ENCODE measurements at regions not wholly inside any gene's neighbourhood (a gene's known extent, or its start where the extent isn't known, plus 50 kb on each side); places are given as distances from the start of the nearest gene placed in this dataset.

DNA sequence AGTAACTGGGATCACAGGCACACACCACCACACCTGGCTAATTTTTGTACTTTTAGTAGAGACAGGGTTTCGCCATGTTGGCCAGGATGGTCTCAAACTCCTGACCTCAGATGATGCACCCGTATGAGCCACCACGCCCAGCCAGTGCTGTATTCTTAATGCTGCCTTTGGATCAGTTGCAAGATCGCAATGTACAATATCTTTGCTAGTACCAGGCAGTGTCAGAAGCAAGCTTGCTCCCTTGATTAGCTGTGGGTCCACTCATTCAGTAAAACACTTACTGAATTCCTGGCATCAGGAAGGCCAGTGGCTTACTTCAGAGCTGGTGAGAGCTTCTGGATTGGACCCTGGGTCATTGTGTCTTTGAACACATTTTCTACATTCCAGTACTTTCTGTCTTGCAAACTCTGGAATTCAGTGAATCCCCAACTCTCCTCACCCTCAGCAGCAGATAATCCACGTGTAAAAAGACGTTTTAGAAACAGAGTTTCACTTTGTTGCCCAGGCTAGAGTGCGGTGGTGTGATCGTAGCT lies 1183.7 kb downstream of the AACS start:
- Histone ChIP-seq H3K4me2 (no peak overlapping the region), H3K4me1 (peaks cover 17% of the 10 kb centered on the region), H3K4me3 (no peak overlapping the region), H3K9me3 (ENCODE audit: low read depth) (no peaks in the 10 kb centered on the region), H3K79me2 (ENCODE audit: low read depth) (no peaks in the 10 kb centered on the region), H3K27me3 (no peaks in the 10 kb centered on the region), H3K9ac (no peak overlapping the region), H3K36me3 (no peaks in the 10 kb centered on the region), H3K27ac (no peak overlapping the region), H3F3A (ENCODE audit: low read depth) (peaks cover 6% of the 10 kb centered on the region), H2AFZ (replicated peaks) (no peak overlapping the region), H4K20me1 (ENCODE audit: low read depth) (no peaks in the 10 kb centered on the region)
- H3K27me3 Mint-ChIP-seq (ENCODE audit: insufficient read depth, low read depth): peaks cover 2% of the 10 kb centered on the region
- TF ChIP-seq EZH2 (IDR thresholded peaks at IDR 0.05) (no peak), EZH2phosphoT487 (IDR thresholded peaks at IDR 0.05) (no peak)
- TF ChIP-seq, protein P1, sequence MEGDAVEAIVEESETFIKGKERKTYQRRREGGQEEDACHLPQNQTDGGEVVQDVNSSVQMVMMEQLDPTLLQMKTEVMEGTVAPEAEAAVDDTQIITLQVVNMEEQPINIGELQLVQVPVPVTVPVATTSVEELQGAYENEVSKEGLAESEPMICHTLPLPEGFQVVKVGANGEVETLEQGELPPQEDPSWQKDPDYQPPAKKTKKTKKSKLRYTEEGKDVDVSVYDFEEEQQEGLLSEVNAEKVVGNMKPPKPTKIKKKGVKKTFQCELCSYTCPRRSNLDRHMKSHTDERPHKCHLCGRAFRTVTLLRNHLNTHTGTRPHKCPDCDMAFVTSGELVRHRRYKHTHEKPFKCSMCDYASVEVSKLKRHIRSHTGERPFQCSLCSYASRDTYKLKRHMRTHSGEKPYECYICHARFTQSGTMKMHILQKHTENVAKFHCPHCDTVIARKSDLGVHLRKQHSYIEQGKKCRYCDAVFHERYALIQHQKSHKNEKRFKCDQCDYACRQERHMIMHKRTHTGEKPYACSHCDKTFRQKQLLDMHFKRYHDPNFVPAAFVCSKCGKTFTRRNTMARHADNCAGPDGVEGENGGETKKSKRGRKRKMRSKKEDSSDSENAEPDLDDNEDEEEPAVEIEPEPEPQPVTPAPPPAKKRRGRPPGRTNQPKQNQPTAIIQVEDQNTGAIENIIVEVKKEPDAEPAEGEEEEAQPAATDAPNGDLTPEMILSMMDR (IDR thresholded peaks at IDR 0.05): no peak
- DNase-seq (ENCODE audit: low spot score): peak; percentile 20
- no peak overlapping the region for H3K27ac Mint-ChIP-seq
- H3K36me3 Mint-ChIP-seq: no peaks in the 10 kb centered on the region
- H3K4me3 Mint-ChIP-seq: no peak overlapping the region
- peaks cover 7% of the 10 kb centered on the region for H3K9me3 Mint-ChIP-seq
- peaks cover 4% of the 10 kb centered on the region for H3K4me1 Mint-ChIP-seq

DNA sequence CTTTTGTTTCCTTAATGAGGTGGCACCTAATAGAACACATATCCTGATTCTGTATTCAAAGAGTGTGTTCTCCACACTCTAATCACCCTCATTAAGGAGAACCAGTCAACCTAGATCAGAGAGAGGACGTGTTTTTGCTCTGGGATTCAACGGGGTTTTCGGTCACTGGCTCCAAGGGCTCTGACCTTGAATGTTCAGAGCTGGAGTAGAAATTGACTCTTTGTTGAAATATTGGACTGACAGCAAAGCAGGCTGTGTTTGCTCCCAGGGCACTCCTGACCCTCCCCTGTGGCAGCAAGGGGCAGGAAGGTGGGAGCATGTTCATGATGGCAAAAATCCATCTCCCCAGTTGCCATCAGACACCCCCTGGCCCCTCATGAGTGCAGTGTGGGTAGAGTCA lies 1193.0 kb downstream of the AACS start:
- Histone ChIP-seq H3K4me1 (no peaks in the 10 kb centered on the region), H3F3A (ENCODE audit: low read depth) (no peaks in the 10 kb centered on the region), H3K9me3 (ENCODE audit: low read depth) (no peaks in the 10 kb centered on the region), H3K79me2 (ENCODE audit: low read depth) (no peaks in the 10 kb centered on the region), H4K20me1 (ENCODE audit: low read depth) (no peaks in the 10 kb centered on the region), H3K27me3 (no peaks in the 10 kb centered on the region), H3K9ac (no peak overlapping the region), H3K4me3 (no peak overlapping the region), H2AFZ (replicated peaks) (no peak overlapping the region), H3K4me2 (no peak overlapping the region), H3K27ac (no peak overlapping the region), H3K36me3 (no peaks in the 10 kb centered on the region)
- H3K9me3 Mint-ChIP-seq: no peaks in the 10 kb centered on the region
- H3K4me1 Mint-ChIP-seq: no peaks in the 10 kb centered on the region
- H3K4me3 Mint-ChIP-seq: no peak overlapping the region
- no peak for DNase-seq (ENCODE audit: low spot score)
- no peaks in the 10 kb centered on the region for H3K36me3 Mint-ChIP-seq
- TF ChIP-seq EZH2 (IDR thresholded peaks at IDR 0.05) (no peak), EZH2phosphoT487 (IDR thresholded peaks at IDR 0.05) (no peak)
- TF ChIP-seq, protein P1 (IDR thresholded peaks at IDR 0.05): no peak
- no peak overlapping the region for H3K27ac Mint-ChIP-seq
- peaks cover 2% of the 10 kb centered on the region for H3K27me3 Mint-ChIP-seq (ENCODE audit: insufficient read depth, low read depth)

DNA sequence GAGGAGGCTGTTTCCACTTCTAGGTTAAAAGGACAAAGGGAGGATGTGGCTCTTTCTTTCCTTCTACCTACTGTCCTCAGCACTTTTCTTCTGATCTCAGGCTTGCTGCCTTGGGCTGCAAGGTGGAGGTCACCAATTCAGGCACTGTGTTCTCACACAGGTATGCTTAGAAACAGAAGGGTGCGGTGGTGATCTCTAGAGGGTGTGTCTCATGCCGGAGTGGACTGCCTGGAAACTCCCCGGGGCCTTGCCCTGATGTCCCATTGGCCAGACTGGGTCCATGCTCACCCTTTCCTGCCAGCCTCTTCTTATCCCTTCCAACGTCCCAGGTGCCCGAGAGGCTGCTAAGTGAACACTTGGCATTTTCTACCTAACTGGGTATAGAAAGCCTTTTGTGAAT lies 1197.6 kb downstream of the AACS start:
- Histone ChIP-seq H3K36me3 (no peaks in the 10 kb centered on the region), H4K20me1 (ENCODE audit: low read depth) (no peaks in the 10 kb centered on the region), H2AFZ (replicated peaks) (no peak overlapping the region), H3K79me2 (ENCODE audit: low read depth) (no peaks in the 10 kb centered on the region), H3F3A (ENCODE audit: low read depth) (no peaks in the 10 kb centered on the region), H3K4me3 (no peak overlapping the region), H3K27me3 (no peaks in the 10 kb centered on the region), H3K9ac (no peak overlapping the region), H3K4me1 (no peaks in the 10 kb centered on the region), H3K9me3 (ENCODE audit: low read depth) (no peaks in the 10 kb centered on the region), H3K27ac (no peak overlapping the region), H3K4me2 (no peak overlapping the region)
- H3K27ac Mint-ChIP-seq: no peak overlapping the region
- H3K9me3 Mint-ChIP-seq: no peaks in the 10 kb centered on the region
- H3K36me3 Mint-ChIP-seq: no peaks in the 10 kb centered on the region
- peaks cover 2% of the 10 kb centered on the region for H3K27me3 Mint-ChIP-seq (ENCODE audit: insufficient read depth, low read depth)
- H3K4me1 Mint-ChIP-seq: no peaks in the 10 kb centered on the region
- DNase-seq (ENCODE audit: low spot score): no peak
- H3K4me3 Mint-ChIP-seq: no peak overlapping the region
- TF ChIP-seq EZH2 (IDR thresholded peaks at IDR 0.05): no peak
- TF ChIP-seq, protein P1 (IDR thresholded peaks at IDR 0.05): no peak
- no peak for TF ChIP-seq EZH2phosphoT487 (IDR thresholded peaks at IDR 0.05)
